HCT116 (cell line): ENCODE measurements at regions not wholly inside any gene's neighbourhood (a gene's known extent, or its start where the extent isn't known, plus 50 kb on each side); places are given as distances from the start of the nearest gene placed in this dataset.

Experiments used
- ATAC-seq: fragments of 200-7000 bp; cut with Tn5 transposase; 2 replicates; pipeline ENCODE4 v1.9.1; 2020; ENCODE audit warnings: mild to moderate bottlenecking, moderate library complexity
- BruUV-seq: library from RNA; stranded (reverse); fragments of 400-500 nt; replicated peaks from 2 replicates; lab custom pipeline; 2021; lab: Mats Ljungman, UMichigan
- CTCF ChIA-PET: fragments of 300-600 bp; sonication (Branson Sonifier 250); formaldehyde crosslinking; loops from one replicate; lab custom pipeline; 2021; ENCODE audit warnings: antibody characterized with exemption; lab: Charles Lee
- POLR2A ChIA-PET: fragments of 300-600, 350-600 bp; sonication (Branson Sonifier 250); formaldehyde crosslinking; loops from one replicate; lab custom pipeline; 2021; ENCODE audit warnings: antibody characterized with exemption; lab: Charles Lee
- RAD21 ChIA-PET, 2 experiments: fragments of 300-600 bp; sonication (Branson Sonifier 250); formaldehyde crosslinking; loops; one replicate each; lab custom pipeline; 2023; ENCODE audit warnings: low total read pairs in 2 of 2; ENCODE audit not compliant: uncharacterized antibody in 2 of 2, unreplicated experiment in 2 of 2, low non-redundant PET in 1 of 2; lab: Charles Lee
- DNase-seq: peaks from one replicate; pipeline ENCODE4 v3.0.0-alpha.2; 2010; ENCODE audit warnings: low read depth, low spot score
- H2AFZ ChIP-seq: fragments of 200-600 bp; shearing (Covaris generic), sonication (generic); 2 replicates; pipeline ENCODE4 v1.6.1; 2017; ENCODE audit warnings: low read depth, mixed run types, mixed read lengths, antibody characterized with exemption, low read length; ENCODE audit not compliant: poor library complexity, severe bottlenecking
- H3K27ac ChIP-seq: 2 replicates; pipeline ENCODE4 v1.5.1; 2012; ENCODE audit warnings: low read depth, low read length
- H3K27me3 ChIP-seq: fragments of 200-600 bp; sonication (generic); 2 replicates; pipeline ENCODE4 v1.6.1; 2016; ENCODE audit warnings: mixed run types, low read length, mixed read lengths; ENCODE audit not compliant: insufficient read depth
- H3K36me3 ChIP-seq, 2 experiments: fragments of 200-500 bp in 1 of 2; fragments of 200-600 bp in 1 of 2; sonication (Bioruptor generic) in 1 of 2; sonication (generic) in 1 of 2; 2 replicates each; pipeline versions ENCODE4 v1.5.1 to v1.6.1; 2014 to 2016; ENCODE audit warnings: low read length in 2 of 2, inconsistent platforms in 1 of 2, mixed read lengths in 1 of 2, mixed run types in 1 of 2; ENCODE audit not compliant: insufficient read depth in 2 of 2, control insufficient read depth in 1 of 2
- H3K4me1 ChIP-seq, 2 experiments: fragments of 200-600 bp in 1 of 2; sonication (generic) in 1 of 2; 2 replicates each; pipeline versions ENCODE4 v1.5.1 to v1.6.1; 2012 to 2017; ENCODE audit warnings: low read length in 2 of 2, inconsistent platforms in 1 of 2, mild to moderate bottlenecking in 1 of 2, mixed read lengths in 1 of 2, mixed run types in 1 of 2, moderate library complexity in 1 of 2; ENCODE audit not compliant: insufficient read depth in 2 of 2, control insufficient read depth in 1 of 2
- H3K4me2 ChIP-seq: fragments of 200-600 bp; sonication (generic); 2 replicates; pipeline ENCODE4 v1.6.1; 2017; ENCODE audit warnings: mixed run types, low read length, mixed read lengths
- H3K4me3 ChIP-seq, 2 experiments: fragments of 200-600 bp in 1 of 2; sonication (generic) in 1 of 2; replicated peaks in 1 of 2; 2 replicates each; pipeline ENCODE4 v1.5.1; 2011 to 2016; ENCODE audit warnings: low read length in 2 of 2, control low read depth in 1 of 2, low read depth in 1 of 2, mild to moderate bottlenecking in 1 of 2, mixed read lengths in 1 of 2, mixed run types in 1 of 2
- H3K79me2 ChIP-seq: fragments of 200-600 bp; sonication (generic); 2 replicates; pipeline ENCODE4 v1.6.1; 2017; ENCODE audit warnings: mild to moderate bottlenecking, mixed run types, low read length, moderate library complexity, mixed read lengths; ENCODE audit not compliant: insufficient read depth
- H3K9ac ChIP-seq: fragments of 200-600 bp; sonication (generic); 2 replicates; pipeline ENCODE4 v1.6.1; 2016; ENCODE audit warnings: low read length, mixed read lengths
- H3K9me2 ChIP-seq: fragments of 200-600 bp; sonication (generic), shearing (Covaris generic); 2 replicates; pipeline ENCODE4 v1.6.1; 2017; ENCODE audit warnings: mixed run types, mild to moderate bottlenecking, moderate library complexity; ENCODE audit not compliant: insufficient read depth
- H3K9me3 ChIP-seq, 2 experiments: fragments of 200-500 bp in 1 of 2; fragments of 200-600 bp in 1 of 2; sonication (Bioruptor generic) in 1 of 2; sonication (generic) in 1 of 2; 2 replicates each; pipeline ENCODE4 v1.6.1; 2014 to 2017; ENCODE audit warnings: low read length in 2 of 2, mixed read lengths in 2 of 2, inconsistent platforms in 1 of 2, low read depth in 1 of 2, mild to moderate bottlenecking in 1 of 2, mixed run types in 1 of 2, moderate library complexity in 1 of 2; ENCODE audit not compliant: control insufficient read depth in 1 of 2, insufficient read depth in 1 of 2
- H4K20me1 ChIP-seq: fragments of 200-600 bp; sonication (generic), shearing (Covaris generic); 2 replicates; pipeline ENCODE4 v1.6.1; 2017; ENCODE audit warnings: mixed run types, mild to moderate bottlenecking, moderate library complexity; ENCODE audit not compliant: insufficient read depth
- CEBPB ChIP-seq: IDR thresholded peaks from 2 replicates; pipeline ENCODE4 v1.6.1; 2012; ENCODE audit warnings: low read depth
- EGR1 ChIP-seq: IDR thresholded peaks from 2 replicates; pipeline ENCODE4 v1.6.1; 2012; ENCODE audit warnings: low read depth
- EZH2 ChIP-seq: fragments of 200-600 bp; sonication (generic); IDR thresholded peaks from 2 replicates; pipeline ENCODE4 v1.6.1; 2017; ENCODE audit warnings: antibody characterized with exemption, mixed run types
- FOSL1 ChIP-seq: IDR thresholded peaks from 2 replicates; pipeline ENCODE4 v1.6.1; 2012; ENCODE audit warnings: low read depth
- RAD21 ChIP-seq: IDR thresholded peaks from 2 replicates; pipeline ENCODE4 v1.6.1; 2012; ENCODE audit warnings: low read depth, mild to moderate bottlenecking
- SP1 ChIP-seq: IDR thresholded peaks from 2 replicates; pipeline ENCODE4 v1.6.1; 2012; ENCODE audit warnings: low read depth
- ZFX ChIP-seq: fragments of 450-650 bp; IDR thresholded peaks from 2 replicates; pipeline ENCODE4 v1.6.1; 2017
- intact Hi-C: fragments of 100-400 bp; cut with micrococcal nuclease; formaldehyde crosslinking; loops from 2 replicates; pipeline ENCODE4 v1.10.0; 2022
- TF ChIP-seq, protein P1 (sequence below): IDR thresholded peaks from 2 replicates; pipeline ENCODE4 v1.6.1; 2011; ENCODE audit warnings: mild to moderate bottlenecking, low read length, moderate library complexity; ENCODE audit not compliant: insufficient replicate concordance; ENCODE audit errors: extremely low read depth

GRCh38 chr2:67318031-67318430 is 79.1 kb upstream of the ETAA1 start:
- Histone ChIP-seq H3K36me3 (no peaks in the 10 kb centered on the region), H3K4me2 (no peak overlapping the region), H3K27me3 (no peaks in the 10 kb centered on the region), H3K4me1 (no peaks in the 10 kb centered on the region)
- intact Hi-C loops = no loop called here
- TF ChIP-seq, protein P1, sequence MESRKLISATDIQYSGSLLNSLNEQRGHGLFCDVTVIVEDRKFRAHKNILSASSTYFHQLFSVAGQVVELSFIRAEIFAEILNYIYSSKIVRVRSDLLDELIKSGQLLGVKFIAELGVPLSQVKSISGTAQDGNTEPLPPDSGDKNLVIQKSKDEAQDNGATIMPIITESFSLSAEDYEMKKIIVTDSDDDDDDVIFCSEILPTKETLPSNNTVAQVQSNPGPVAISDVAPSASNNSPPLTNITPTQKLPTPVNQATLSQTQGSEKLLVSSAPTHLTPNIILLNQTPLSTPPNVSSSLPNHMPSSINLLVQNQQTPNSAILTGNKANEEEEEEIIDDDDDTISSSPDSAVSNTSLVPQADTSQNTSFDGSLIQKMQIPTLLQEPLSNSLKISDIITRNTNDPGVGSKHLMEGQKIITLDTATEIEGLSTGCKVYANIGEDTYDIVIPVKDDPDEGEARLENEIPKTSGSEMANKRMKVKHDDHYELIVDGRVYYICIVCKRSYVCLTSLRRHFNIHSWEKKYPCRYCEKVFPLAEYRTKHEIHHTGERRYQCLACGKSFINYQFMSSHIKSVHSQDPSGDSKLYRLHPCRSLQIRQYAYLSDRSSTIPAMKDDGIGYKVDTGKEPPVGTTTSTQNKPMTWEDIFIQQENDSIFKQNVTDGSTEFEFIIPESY = no peak
- no peak for TF ChIP-seq EGR1
- no peak for TF ChIP-seq ZFX
- no peak for TF ChIP-seq SP1
- TF ChIP-seq, all 23 proteins: peak for 0
- Histone ChIP-seq H2AFZ (no peak overlapping the region), H3K79me2 (no peaks in the 10 kb centered on the region), H3K27ac (no peak overlapping the region), H3K9ac (no peak overlapping the region), H3K9me3 (no peaks in the 10 kb centered on the region), H3K4me3 (no peak overlapping the region), H4K20me1 (no peaks in the 10 kb centered on the region), H3K9me2 (no peaks in the 10 kb centered on the region)
- ChIA-PET CTCF (no interaction called here), POLR2A (no interaction called here), RAD21 (no interaction called here)
- BruUV-seq = no TSS peak
- ATAC-seq (no peak), DNase-seq (no peak)

DNA sequence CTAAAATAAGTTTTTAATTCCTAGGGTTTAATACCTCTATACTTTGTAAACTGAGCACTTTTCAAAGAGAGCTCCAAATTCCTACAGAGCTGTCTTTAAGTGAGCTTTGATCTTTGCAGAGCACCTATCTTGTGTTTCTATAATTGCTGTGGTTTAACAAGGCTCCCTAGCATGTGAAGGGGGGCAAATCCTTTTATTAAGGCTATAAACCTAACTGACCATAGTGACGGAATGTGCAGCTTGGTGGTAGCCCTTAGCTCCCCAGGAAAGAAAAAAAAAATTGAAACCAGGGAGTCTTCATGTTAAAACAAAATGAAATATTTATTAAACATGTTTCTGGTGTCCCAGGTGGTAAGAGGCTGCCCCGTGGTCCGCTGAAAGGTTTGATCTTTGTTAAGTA is 78.6 kb upstream of the ETAA1 start:
- Histone ChIP-seq H3K27me3 (no peaks in the 10 kb centered on the region), H3K4me3 (no peak overlapping the region), H3K27ac (no peak overlapping the region), H3K36me3 (no peaks in the 10 kb centered on the region), H3K4me2 (no peak overlapping the region), H3K79me2 (no peaks in the 10 kb centered on the region), H3K4me1 (no peaks in the 10 kb centered on the region), H3K9ac (no peak overlapping the region), H2AFZ (no peak overlapping the region), H4K20me1 (no peaks in the 10 kb centered on the region), H3K9me3 (no peaks in the 10 kb centered on the region), H3K9me2 (no peaks in the 10 kb centered on the region)
- ChIA-PET CTCF (no interaction called here), POLR2A (no interaction called here), RAD21 (interaction anchor here in 1 of 2 experiments (0.7 kb wide), 1 partner anchor 528 kb away, joined by 3 read pairs; no protein-coding TSS in a partner anchor)
- DNase-seq (no peak), ATAC-seq (no peak)
- no peak for TF ChIP-seq ZFX
- TF ChIP-seq, protein P1 = no peak
- no peak for TF ChIP-seq FOSL1
- TF ChIP-seq RAD21 = no peak
- TF ChIP-seq EZH2 = no peak
- no peak for TF ChIP-seq CEBPB
- intact Hi-C loops = no loop called here
- no TSS peak for BruUV-seq
